ENCODE measurements at regions not wholly inside any gene's neighbourhood (a gene's known extent, or its start where the extent isn't known, plus 50 kb on each side); places are given as distances from the start of the nearest gene placed in this dataset.
A peak's percentile ranks its signal among the peaks of the same experiment; 100 is the strongest.
"Not testable (repeated sequence)": the region's sequence is repeated elsewhere in the genome, so short reads cannot be mapped to it uniquely, and the experiment has no call there.

- no peak overlapping the region for H3K4me3 ChIP-seq
- H3K36me3 ChIP-seq, result no peaks in the 10 kb centered on the region
- H3K27me3 ChIP-seq, result no peaks in the 10 kb centered on the region
- DNase-seq (ENCODE audit: low read depth in 1 of 2, low spot score in 1 of 2), result peak; percentile 73 to 81
- TF ChIP-seq CTCF (IDR thresholded peaks at IDR 0.05; ENCODE audit: low read depth, low read length), result peak; percentile 70
- peaks cover 4% of the 10 kb centered on the region for H3K4me1 ChIP-seq (ENCODE audit: low read depth)
- no peak overlapping the region for H3K27ac ChIP-seq
- H3K9me3 ChIP-seq (ENCODE audit: low read depth), result no peaks in the 10 kb centered on the region
These were observed 1277.1 kb downstream of the GATA3 start for GRCh38 chr10:9331583-9332008.

- no peak for DNase-seq (ENCODE audit: low read depth in 1 of 2, low spot score in 1 of 2)
These were observed 1279.8 kb downstream of the GATA3 start for GRCh38 chr10:9334270-9334669.

GRCh38 chr10:9339716-9340115 is 1285.2 kb downstream of the GATA3 start:
- H3K27ac ChIP-seq, result peak overlapping the region; percentile 15
- no peak overlapping the region for H3K4me3 ChIP-seq
- H3K9me3 ChIP-seq (ENCODE audit: low read depth), result no peaks in the 10 kb centered on the region
- peaks cover 15% of the 10 kb centered on the region for H3K4me1 ChIP-seq (ENCODE audit: low read depth)
- H3K36me3 ChIP-seq, result no peaks in the 10 kb centered on the region
- no peaks in the 10 kb centered on the region for H3K27me3 ChIP-seq
- peak; percentile 1 to 22 for DNase-seq (ENCODE audit: low read depth in 1 of 2, low spot score in 1 of 2)
- no peak for TF ChIP-seq CTCF (IDR thresholded peaks at IDR 0.05; ENCODE audit: low read depth, low read length)

More at GRCh38 chr10:9334270-9334669, 1279.8 kb downstream of the GATA3 start:
- Histone ChIP-seq H3K27me3 (no peaks in the 10 kb centered on the region), H3K4me3 (no peak overlapping the region), H3K9me3 (ENCODE audit: low read depth) (no peaks in the 10 kb centered on the region), H3K27ac (no peak overlapping the region), H3K4me1 (ENCODE audit: low read depth) (peaks cover 4% of the 10 kb centered on the region), H3K36me3 (no peaks in the 10 kb centered on the region)
- TF ChIP-seq CTCF (IDR thresholded peaks at IDR 0.05; ENCODE audit: low read depth, low read length), result no peak

- no peak overlapping the region for H3K27ac ChIP-seq
- H3K4me3 ChIP-seq, result no peak overlapping the region
- TF ChIP-seq CTCF (IDR thresholded peaks at IDR 0.05; ENCODE audit: low read depth, low read length), result peak; percentile 76
- H3K27me3 ChIP-seq, result no peaks in the 10 kb centered on the region
- H3K4me1 ChIP-seq (ENCODE audit: low read depth), result peaks cover 15% of the 10 kb centered on the region
- peaks cover 5% of the 10 kb centered on the region for H3K9me3 ChIP-seq (ENCODE audit: low read depth)
- H3K36me3 ChIP-seq, result no peaks in the 10 kb centered on the region
- peak; percentile 56 to 73 for DNase-seq (ENCODE audit: low read depth in 1 of 2, low spot score in 1 of 2)
These were observed 1288.5 kb downstream of the GATA3 start for GRCh38 chr10:9342885-9343570.

GRCh38 chr10:9347933-9348332 is 1293.4 kb downstream of the GATA3 start:
- H3K27me3 ChIP-seq; H3K4me1 ChIP-seq (ENCODE audit: low read depth); H3K36me3 ChIP-seq; DNase-seq (ENCODE audit: low read depth in 1 of 2, low spot score in 1 of 2); H3K27ac ChIP-seq; H3K4me3 ChIP-seq; H3K9me3 ChIP-seq (ENCODE audit: low read depth): not testable (repeated sequence)

GRCh38 chr10:9357471-9357870 is 1303.0 kb downstream of the GATA3 start:
- no peak for TF ChIP-seq CTCF (IDR thresholded peaks at IDR 0.05; ENCODE audit: low read depth, low read length)
- Histone ChIP-seq H3K27me3 (no peaks in the 10 kb centered on the region), H3K4me1 (ENCODE audit: low read depth) (no peaks in the 10 kb centered on the region), H3K27ac (no peak overlapping the region), H3K4me3 (no peak overlapping the region), H3K36me3 (no peaks in the 10 kb centered on the region), H3K9me3 (ENCODE audit: low read depth) (no peaks in the 10 kb centered on the region)
- DNase-seq (ENCODE audit: low read depth in 1 of 2, low spot score in 1 of 2), result no peak
